Neutrophil (primary cell): ENCODE measurements at regions not wholly inside any gene's neighbourhood (a gene's known extent, or its start where the extent isn't known, plus 50 kb on each side); places are given as distances from the start of the nearest gene placed in this dataset.

Experiments used
- H3K27ac ChIP-seq: fragments of 200-600 bp; sonication (generic); 2 replicates; pipeline ENCODE4 v1.5.1; 2016; ENCODE audit warnings: mild to moderate bottlenecking, moderate library complexity
- H3K27me3 ChIP-seq: fragments of 200-600 bp; sonication (generic); 2 replicates; pipeline ENCODE4 v1.6.0; 2016; ENCODE audit warnings: mild to moderate bottlenecking
- H3K36me3 ChIP-seq: fragments of 200-600 bp; sonication (generic); 2 replicates; pipeline ENCODE4 v1.5.1; 2017
- H3K4me1 ChIP-seq, 2 experiments: fragments of 200-600 bp in 1 of 2; sonication (generic) in 1 of 2; 1 replicate in 1 of 2; 2 replicates in 1 of 2; pipeline versions ENCODE4 v1.5.1 to v1.6.1; 2013 to 2016; ENCODE audit warnings: low read depth in 1 of 2, low read length in 1 of 2, mild to moderate bottlenecking in 1 of 2, moderate library complexity in 1 of 2; ENCODE audit not compliant: control insufficient read depth in 1 of 2, insufficient read depth in 1 of 2
- H3K4me3 ChIP-seq, 2 experiments: fragments of 200-600 bp in 1 of 2; sonication (generic) in 1 of 2; 1 replicate in 1 of 2; 2 replicates in 1 of 2; pipeline ENCODE4 v1.5.1; 2013 to 2016; ENCODE audit warnings: low read depth in 1 of 2, low read length in 1 of 2, mild to moderate bottlenecking in 1 of 2, moderate library complexity in 1 of 2
- H3K9me3 ChIP-seq: fragments of 200-600 bp; sonication (generic); 2 replicates; pipeline ENCODE4 v1.5.1; 2016
- CTCF ChIP-seq: fragments of 200-600 bp; sonication (generic); IDR thresholded peaks from 2 replicates; pipeline ENCODE4 v1.5.1; 2016; ENCODE audit warnings: antibody characterized with exemption

- Histone ChIP-seq H3K4me3 (no peak overlapping the region), H3K4me1 (no peaks in the 10 kb centered on the region), H3K9me3 (no peaks in the 10 kb centered on the region), H3K36me3 (no peaks in the 10 kb centered on the region), H3K27ac (no peak overlapping the region), H3K27me3 (no peaks in the 10 kb centered on the region)
- TF ChIP-seq CTCF = no peak
These were observed 485.2 kb upstream of the SALL3 start for GRCh38 chr18:78494204-78495085.

GRCh38 chr18:78495550-78495949 lies 484.1 kb upstream of the SALL3 start:
- no peak overlapping the region for H3K4me3 ChIP-seq
- H3K4me1 ChIP-seq = no peaks in the 10 kb centered on the region
- no peaks in the 10 kb centered on the region for H3K27me3 ChIP-seq
- TF ChIP-seq CTCF = no peak
- H3K27ac ChIP-seq = no peak overlapping the region
- no peaks in the 10 kb centered on the region for H3K9me3 ChIP-seq
- no peaks in the 10 kb centered on the region for H3K36me3 ChIP-seq

- Histone ChIP-seq H3K4me1 (no peaks in the 10 kb centered on the region), H3K9me3 (no peaks in the 10 kb centered on the region), H3K4me3 (no peak overlapping the region), H3K27ac (no peak overlapping the region), H3K36me3 (no peaks in the 10 kb centered on the region), H3K27me3 (no peaks in the 10 kb centered on the region)
- TF ChIP-seq CTCF = no peak
These were observed 483.5 kb upstream of the SALL3 start for GRCh38 chr18:78496079-78496478.

GRCh38 chr18:78497641-78498040 lies 482.0 kb upstream of the SALL3 start:
- no peaks in the 10 kb centered on the region for H3K36me3 ChIP-seq
- H3K4me3 ChIP-seq = no peak overlapping the region
- no peaks in the 10 kb centered on the region for H3K27me3 ChIP-seq
- no peaks in the 10 kb centered on the region for H3K9me3 ChIP-seq
- no peak for TF ChIP-seq CTCF
- H3K4me1 ChIP-seq = no peaks in the 10 kb centered on the region
- H3K27ac ChIP-seq = no peak overlapping the region

- Histone ChIP-seq H3K27ac (no peak overlapping the region), H3K4me3 (no peak overlapping the region), H3K4me1 (no peaks in the 10 kb centered on the region), H3K27me3 (no peaks in the 10 kb centered on the region), H3K9me3 (no peaks in the 10 kb centered on the region), H3K36me3 (no peaks in the 10 kb centered on the region)
- TF ChIP-seq CTCF = no peak
These were observed 480.0 kb upstream of the SALL3 start for GRCh38 chr18:78499586-78499985.
